A549 (cell line): ENCODE measurements at regions not wholly inside any gene's neighbourhood (a gene's known extent, or its start where the extent isn't known, plus 50 kb on each side); places are given as distances from the start of the nearest gene placed in this dataset.

Experiments used
- ATAC-seq, 2 experiments: fragments of 200-7000 bp in 1 of 2; fragments of >200 bp in 1 of 2; cut with Nextera tagmentation in 1 of 2; cut with Tn5 transposase in 1 of 2; 3 replicates each; pipeline versions ENCODE4 v1.8.0 to v1.9.1; 2018 to 2020; ENCODE audit warnings: mild to moderate bottlenecking in 1 of 2, moderate library complexity in 1 of 2
- CTCF ChIA-PET: fragments of 300-600 bp; sonication (Branson Sonifier 250); formaldehyde crosslinking; extraction: SDS; loops from one replicate; lab custom pipeline; 2021; ENCODE audit warnings: antibody characterized with exemption, inconsistent platforms; lab: Yijun Ruan, JAX
- POLR2A ChIA-PET: fragments of 350-600 bp; formaldehyde crosslinking; extraction: SDS; loops from one replicate; lab custom pipeline; 2021; ENCODE audit warnings: antibody characterized with exemption, inconsistent platforms; lab: Yijun Ruan, JAX
- DNase-seq, 2 experiments: peaks; one replicate each; pipeline versions ENCODE4 v3.0.0 to v3.0.0-alpha.2; 2011 to 2016; ENCODE audit warnings: low read depth in 1 of 2, low spot score in 1 of 2
- FAIRE-seq: peaks from 2 replicates; lab custom pipeline; 2011; peaks lifted over from hg19 to GRCh38; lab: Jason Lieb, UNC
- H3K27ac ChIP-seq, 2 experiments: fragments of >200 bp; sonication (Bioruptor Twin); formaldehyde crosslinking; 3 replicates each; pipeline ENCODE4 v1.5.1; 2016 to 2017
- H3K4me1 ChIP-seq: fragments of >200 bp; sonication (Bioruptor Twin); formaldehyde crosslinking; 3 replicates; pipeline ENCODE4 v1.6.1; 2016
- H3K4me2 ChIP-seq: fragments of >200 bp; sonication (Bioruptor Twin); formaldehyde crosslinking; 3 replicates; pipeline ENCODE4 v1.6.1; 2016
- H3K4me3 ChIP-seq: fragments of >200 bp; sonication (Bioruptor Twin); formaldehyde crosslinking; 3 replicates; pipeline ENCODE4 v1.5.1; 2016
- H3K9me3 ChIP-seq: fragments of >200 bp; sonication (Bioruptor Twin); formaldehyde crosslinking; 3 replicates; pipeline ENCODE4 v1.6.1; 2016
- BCL3 ChIP-seq: fragments of >200 bp; sonication (Bioruptor Twin); formaldehyde crosslinking; IDR thresholded peaks from 3 replicates; pipeline ENCODE4 v1.6.1; 2016
- CHD4 ChIP-seq: fragments of 200-600 bp; sonication (generic); IDR thresholded peaks from 2 replicates; pipeline ENCODE4 v1.6.1; 2016; ENCODE audit warnings: antibody characterized with exemption, mild to moderate bottlenecking, borderline replicate concordance
- ELK1 ChIP-seq: fragments of 150-350 bp; IDR thresholded peaks from 2 replicates; pipeline ENCODE4 v1.6.1; 2014; ENCODE audit warnings: low read depth, mild to moderate bottlenecking, low read length
- ESRRA ChIP-seq: fragments of 150-350 bp; IDR thresholded peaks from 2 replicates; pipeline ENCODE4 v1.6.1; 2014; ENCODE audit warnings: mild to moderate bottlenecking, low read length, borderline replicate concordance
- FOSB ChIP-seq: fragments of 250-450 bp; sonication (Bioruptor Pico); IDR thresholded peaks from 2 replicates; pipeline ENCODE4 v1.5.0; 2020; ENCODE audit warnings: mild to moderate bottlenecking, moderate library complexity
- FOSL2 ChIP-seq, 2 experiments: fragments of 450-650 bp in 1 of 2; fragments of >200 bp in 1 of 2; sonication (Bioruptor Twin) in 1 of 2; formaldehyde crosslinking; IDR thresholded peaks; 2 replicates each; pipeline versions ENCODE4 v1.5.0 to v1.6.1; 2016 to 2020; ENCODE audit warnings: mild to moderate bottlenecking in 1 of 2, moderate library complexity in 1 of 2
- HDAC2 ChIP-seq: fragments of 200-600 bp; sonication (generic); IDR thresholded peaks from 2 replicates; pipeline ENCODE4 v1.6.1; 2016
- HEYL ChIP-seq: fragments of 250-450 bp; sonication (Bioruptor Pico); IDR thresholded peaks from 2 replicates; pipeline ENCODE4 v1.8.0; 2021; ENCODE audit warnings: mild to moderate bottlenecking, moderate library complexity
- HOXA7 ChIP-seq: fragments of 250-450 bp; sonication (Bioruptor Pico); IDR thresholded peaks from 2 replicates; pipeline ENCODE4 v1.5.0; 2020; ENCODE audit warnings: mild to moderate bottlenecking, moderate library complexity
- HOXB5 ChIP-seq: fragments of 250-450 bp; sonication (Bioruptor Pico); IDR thresholded peaks from 2 replicates; pipeline ENCODE4 v1.5.0; 2020; ENCODE audit warnings: mild to moderate bottlenecking, moderate library complexity
- JUN ChIP-seq, 2 experiments: fragments of >200 bp; sonication (Bioruptor Twin); formaldehyde crosslinking; IDR thresholded peaks; 2 replicates in 1 of 2; 3 replicates in 1 of 2; pipeline ENCODE4 v1.6.1; 2016 to 2017
- JUNB ChIP-seq: fragments of >200 bp; sonication (Bioruptor Twin); formaldehyde crosslinking; IDR thresholded peaks from 2 replicates; pipeline ENCODE4 v1.6.1; 2016
- MAFK ChIP-seq: fragments of 450-650 bp; IDR thresholded peaks from 2 replicates; pipeline ENCODE4 v1.6.1; 2014; ENCODE audit not compliant: partially characterized antibody
- MAZ ChIP-seq: fragments of 150-350 bp; IDR thresholded peaks from 2 replicates; pipeline ENCODE4 v1.6.1; 2014; ENCODE audit warnings: antibody characterized with exemption, low read depth, low read length, borderline replicate concordance
- NPAS2 ChIP-seq: fragments of 250-450 bp; sonication (Bioruptor Pico); IDR thresholded peaks from 2 replicates; pipeline ENCODE4 v1.8.0; 2022; ENCODE audit warnings: mild to moderate bottlenecking, moderate library complexity, borderline replicate concordance
- POLR2A ChIP-seq: IDR thresholded peaks from 2 replicates; pipeline ENCODE4 v1.6.1; 2012; ENCODE audit warnings: mild to moderate bottlenecking, low read length
- REST ChIP-seq: fragments of 200-600 bp; sonication (generic); IDR thresholded peaks from 2 replicates; pipeline ENCODE4 v1.6.1; 2016; ENCODE audit warnings: antibody characterized with exemption, mild to moderate bottlenecking, moderate library complexity
- RFX5 ChIP-seq: fragments of 450-650 bp; IDR thresholded peaks from 2 replicates; pipeline ENCODE4 v1.7.1; 2014; ENCODE audit warnings: antibody characterized with exemption, mild to moderate bottlenecking, moderate library complexity
- RNF2 ChIP-seq: fragments of 200-600 bp; sonication (generic); IDR thresholded peaks from 2 replicates; pipeline ENCODE4 v1.6.1; 2016; ENCODE audit warnings: low read depth, mild to moderate bottlenecking, antibody characterized with exemption, moderate library complexity, borderline replicate concordance
- SMC3 ChIP-seq: fragments of >200 bp; sonication (Bioruptor Twin); formaldehyde crosslinking; IDR thresholded peaks from 3 replicates; pipeline ENCODE4 v1.6.1; 2018; ENCODE audit warnings: inconsistent platforms
- TFCP2L1 ChIP-seq: fragments of 250-450 bp; sonication (Bioruptor Pico); IDR thresholded peaks from 2 replicates; pipeline ENCODE4 v1.5.0; 2021; ENCODE audit warnings: mild to moderate bottlenecking
- USF2 ChIP-seq: fragments of 450-650 bp; IDR thresholded peaks from 2 replicates; pipeline ENCODE4 v1.6.1; 2014; ENCODE audit warnings: antibody characterized with exemption
- ZC3H11A ChIP-seq: fragments of 450-650 bp; IDR thresholded peaks from 2 replicates; pipeline ENCODE4 v1.6.1; 2014; ENCODE audit warnings: antibody characterized with exemption, mild to moderate bottlenecking
- ZFP36 ChIP-seq: fragments of 450-650 bp; IDR thresholded peaks from 2 replicates; pipeline ENCODE4 v1.6.1; 2014; ENCODE audit warnings: borderline replicate concordance; ENCODE audit not compliant: partially characterized antibody
- ZNF302 ChIP-seq: fragments of 250-450 bp; sonication (Bioruptor Pico); IDR thresholded peaks from 2 replicates; pipeline ENCODE4 v1.9.0; 2021; ENCODE audit warnings: inconsistent platforms, mild to moderate bottlenecking, moderate library complexity
- WGBS: methylation state at CpG from one replicate; pipeline ENCODE4 v1.1.6; 2017; ENCODE audit errors: missing lambda C conversion rate; 5-methylcytosine and 5-hydroxymethylcytosine counted together
- TF ChIP-seq, protein P1 (sequence below): fragments of 250-450 bp; sonication (Bioruptor Pico); IDR thresholded peaks from 2 replicates; pipeline ENCODE4 v1.5.0; 2021; ENCODE audit warnings: mild to moderate bottlenecking, moderate library complexity, borderline replicate concordance
- TF ChIP-seq, protein P2 (sequence below): IDR thresholded peaks from 2 replicates; pipeline ENCODE4 v1.6.1; 2012

GRCh38 chr9:29974197-29974596, 2400.9 kb upstream of the C9orf72 start:
- Histone ChIP-seq H3K4me1 (no peaks in the 10 kb centered on the region), H3K4me3 (no peak overlapping the region), H3K4me2 (no peak overlapping the region), H3K27ac (no peak overlapping the region), H3K9me3 (no peaks in the 10 kb centered on the region)
- ChIA-PET POLR2A (interaction anchor here (0.7 kb wide), 1 partner anchor 112 kb away, joined by 5 read pairs; no protein-coding TSS in a partner anchor), CTCF (no interaction called here)
- DNase-seq, result no peak
- TF ChIP-seq ESRRA (no peak), HDAC2 (no peak), SMC3 (no peak), POLR2A (no peak), ZNF302 (no peak), HEYL (CRISPR knock-in tag) (no peak), ZFP36 (no peak), NPAS2 (CRISPR knock-in tag) (no peak), RNF2 (no peak), HOXA7 (CRISPR knock-in tag) (no peak), REST (no peak), BCL3 (no peak), USF2 (no peak), HOXB5 (CRISPR knock-in tag) (no peak)
- no peak for ATAC-seq
- 14% methylated on average over 1 of the region's 1 CpG for WGBS
- no peak for FAIRE-seq

GRCh38 chr9:29976981-29977380, 2403.7 kb upstream of the C9orf72 start:
- H3K4me2 ChIP-seq, result no peak overlapping the region
- H3K27ac ChIP-seq, result no peak overlapping the region
- TF ChIP-seq USF2 (no peak), FOSB (CRISPR knock-in tag) (no peak), JUNB (no peak), ELK1 (no peak), CHD4 (no peak), ZC3H11A (no peak), TFCP2L1 (CRISPR knock-in tag) (no peak), JUN (IDR thresholded peaks at IDR 0.05) (no peak), MAFK (no peak), MAZ (no peak), FOSL2 (IDR thresholded peaks at IDR 0.05) (no peak), FOSL2 (CRISPR knock-in tag; IDR thresholded peaks at IDR 0.05) (no peak), RFX5 (no peak)
- TF ChIP-seq, protein P1, sequence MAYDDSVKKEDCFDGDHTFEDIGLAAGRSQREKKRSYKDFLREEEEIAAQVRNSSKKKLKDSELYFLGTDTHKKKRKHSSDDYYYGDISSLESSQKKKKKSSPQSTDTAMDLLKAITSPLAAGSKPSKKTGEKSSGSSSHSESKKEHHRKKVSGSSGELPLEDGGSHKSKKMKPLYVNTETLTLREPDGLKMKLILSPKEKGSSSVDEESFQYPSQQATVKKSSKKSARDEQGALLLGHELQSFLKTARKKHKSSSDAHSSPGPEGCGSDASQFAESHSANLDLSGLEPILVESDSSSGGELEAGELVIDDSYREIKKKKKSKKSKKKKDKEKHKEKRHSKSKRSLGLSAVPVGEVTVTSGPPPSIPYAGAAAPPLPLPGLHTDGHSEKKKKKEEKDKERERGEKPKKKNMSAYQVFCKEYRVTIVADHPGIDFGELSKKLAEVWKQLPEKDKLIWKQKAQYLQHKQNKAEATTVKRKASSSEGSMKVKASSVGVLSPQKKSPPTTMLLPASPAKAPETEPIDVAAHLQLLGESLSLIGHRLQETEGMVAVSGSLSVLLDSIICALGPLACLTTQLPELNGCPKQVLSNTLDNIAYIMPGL (CRISPR knock-in tag), result no peak
- TF ChIP-seq, protein P2, sequence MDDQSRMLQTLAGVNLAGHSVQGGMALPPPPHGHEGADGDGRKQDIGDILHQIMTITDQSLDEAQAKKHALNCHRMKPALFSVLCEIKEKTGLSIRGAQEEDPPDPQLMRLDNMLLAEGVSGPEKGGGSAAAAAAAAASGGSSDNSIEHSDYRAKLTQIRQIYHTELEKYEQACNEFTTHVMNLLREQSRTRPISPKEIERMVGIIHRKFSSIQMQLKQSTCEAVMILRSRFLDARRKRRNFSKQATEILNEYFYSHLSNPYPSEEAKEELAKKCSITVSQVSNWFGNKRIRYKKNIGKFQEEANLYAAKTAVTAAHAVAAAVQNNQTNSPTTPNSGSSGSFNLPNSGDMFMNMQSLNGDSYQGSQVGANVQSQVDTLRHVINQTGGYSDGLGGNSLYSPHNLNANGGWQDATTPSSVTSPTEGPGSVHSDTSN, result no peak
- ChIA-PET CTCF (no interaction called here), POLR2A (no interaction called here)
- FAIRE-seq (no peak), DNase-seq (no peak), ATAC-seq (no peak)
- H3K4me1 ChIP-seq, result no peaks in the 10 kb centered on the region
- no peaks in the 10 kb centered on the region for H3K9me3 ChIP-seq
- 3% methylated on average over 4 of the region's 4 CpGs for WGBS
- H3K4me3 ChIP-seq, result no peak overlapping the region
